Natural killer cell (primary cell): ENCODE measurements at regions not wholly inside any gene's neighbourhood (a gene's known extent, or its start where the extent isn't known, plus 50 kb on each side); places are given as distances from the start of the nearest gene placed in this dataset.

ENCODE experiments used
- ATAC-seq, 3 donors: fragments of 150-1000 bp in 2 of 3; fragments of 200-7000 bp in 1 of 3; cut with Tn5 transposase; 1 replicate in 1 of 3; 2 replicates in 2 of 3; pipeline ENCODE4 v1.10.0; 2021; ENCODE audit warnings: mild to moderate bottlenecking in 2 of 3, moderate library complexity in 2 of 3
- DNase-seq, 2 donors: peaks; one replicate each; pipeline versions ENCODE4 v3.0.0 to v3.0.0-alpha.2; 2013 to 2021; ENCODE audit warnings: mixed read lengths in 1 of 2
- H3K27ac ChIP-seq: one replicate; pipeline ENCODE4 v1.5.1; 2013; ENCODE audit warnings: mild to moderate bottlenecking, low read length
- H3K27me3 ChIP-seq: one replicate; pipeline ENCODE4 v1.6.1; 2013; ENCODE audit warnings: low read length; ENCODE audit not compliant: control insufficient read depth, insufficient read depth
- H3K36me3 ChIP-seq: one replicate; pipeline ENCODE4 v1.6.1; 2013; ENCODE audit warnings: low read length; ENCODE audit not compliant: control insufficient read depth, insufficient read depth
- H3K4me1 ChIP-seq: one replicate; pipeline ENCODE4 v1.6.1; 2013; ENCODE audit warnings: low read length; ENCODE audit not compliant: control insufficient read depth, insufficient read depth
- H3K4me3 ChIP-seq: one replicate; pipeline ENCODE4 v1.5.1; 2013; ENCODE audit warnings: low read length
- H3K9me3 ChIP-seq: one replicate; pipeline ENCODE4 v1.6.1; 2013; ENCODE audit warnings: low read length; ENCODE audit not compliant: control insufficient read depth, insufficient read depth
- H3K27ac Mint-ChIP-seq, 2 donors: one replicate each; pipeline ENCODE4 v1.8.0; 2022; ENCODE audit warnings: mild to moderate bottlenecking in 2 of 2, mixed read lengths in 2 of 2, moderate library complexity in 1 of 2
- H3K27me3 Mint-ChIP-seq, 2 donors: one replicate each; pipeline ENCODE4 v1.8.0; 2022; ENCODE audit warnings: low read depth in 2 of 2, mixed read lengths in 2 of 2
- H3K36me3 Mint-ChIP-seq: one replicate; pipeline ENCODE4 v1.8.0; 2022; ENCODE audit warnings: mixed read lengths
- H3K4me1 Mint-ChIP-seq, 2 donors: one replicate each; pipeline ENCODE4 v1.8.0; 2022; ENCODE audit warnings: mixed read lengths in 2 of 2
- H3K4me3 Mint-ChIP-seq: one replicate; pipeline ENCODE4 v1.8.0; 2022; ENCODE audit warnings: mild to moderate bottlenecking, moderate library complexity, mixed read lengths
- H3K9me3 Mint-ChIP-seq, 2 donors: one replicate each; pipeline ENCODE4 v1.8.0; 2022; ENCODE audit warnings: mixed read lengths in 2 of 2
- WGBS: methylation state at CpG from one replicate; pipeline ENCODE4 v1.1.7; 2013; ENCODE audit warnings: missing lambda C conversion rate; ENCODE audit not compliant: insufficient coverage; 5-methylcytosine and 5-hydroxymethylcytosine counted together
- intact Hi-C: fragments of 100-400 bp; cut with micrococcal nuclease; formaldehyde crosslinking; loops from one replicate; pipeline ENCODE4 v1.14.2; 2022
- TF ChIP-seq, protein P1 (sequence below): fragments of 200-600 bp; IDR thresholded peaks from one replicate; pipeline ENCODE4 v1.8.0; 2022; ENCODE audit warnings: antibody characterized with exemption

DNA sequence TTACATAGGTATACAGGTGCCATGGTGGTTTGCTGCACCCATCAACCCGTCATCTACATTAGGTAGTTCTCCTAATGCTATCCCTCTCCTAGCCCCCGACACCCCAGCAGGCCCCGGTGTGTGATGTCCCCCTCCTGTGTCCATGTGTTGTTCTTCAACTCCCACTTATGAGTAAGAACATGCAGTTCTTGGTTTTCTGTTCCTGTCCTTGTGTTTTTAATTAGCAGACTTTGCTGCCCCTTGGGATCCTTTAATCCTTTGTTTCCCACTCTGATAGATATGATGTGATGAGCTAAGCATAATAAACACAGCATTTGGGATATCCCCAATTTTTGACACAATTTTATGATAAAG is 71.1 kb upstream of the PALS2 start:
- WGBS: 95% methylated on average over 3 of the region's 3 CpGs
- no peak overlapping the region for H3K4me3 Mint-ChIP-seq
- H3K9me3 ChIP-seq: no peaks in the 10 kb centered on the region
- no peak overlapping the region for H3K4me3 ChIP-seq
- no peaks in the 10 kb centered on the region for H3K27me3 ChIP-seq
- peaks cover 7 to 8% of the 10 kb centered on the region in 2 donors for H3K27me3 Mint-ChIP-seq
- ATAC-seq (no peak), DNase-seq (no peak)
- H3K36me3 Mint-ChIP-seq: no peaks in the 10 kb centered on the region
- TF ChIP-seq, protein P1, sequence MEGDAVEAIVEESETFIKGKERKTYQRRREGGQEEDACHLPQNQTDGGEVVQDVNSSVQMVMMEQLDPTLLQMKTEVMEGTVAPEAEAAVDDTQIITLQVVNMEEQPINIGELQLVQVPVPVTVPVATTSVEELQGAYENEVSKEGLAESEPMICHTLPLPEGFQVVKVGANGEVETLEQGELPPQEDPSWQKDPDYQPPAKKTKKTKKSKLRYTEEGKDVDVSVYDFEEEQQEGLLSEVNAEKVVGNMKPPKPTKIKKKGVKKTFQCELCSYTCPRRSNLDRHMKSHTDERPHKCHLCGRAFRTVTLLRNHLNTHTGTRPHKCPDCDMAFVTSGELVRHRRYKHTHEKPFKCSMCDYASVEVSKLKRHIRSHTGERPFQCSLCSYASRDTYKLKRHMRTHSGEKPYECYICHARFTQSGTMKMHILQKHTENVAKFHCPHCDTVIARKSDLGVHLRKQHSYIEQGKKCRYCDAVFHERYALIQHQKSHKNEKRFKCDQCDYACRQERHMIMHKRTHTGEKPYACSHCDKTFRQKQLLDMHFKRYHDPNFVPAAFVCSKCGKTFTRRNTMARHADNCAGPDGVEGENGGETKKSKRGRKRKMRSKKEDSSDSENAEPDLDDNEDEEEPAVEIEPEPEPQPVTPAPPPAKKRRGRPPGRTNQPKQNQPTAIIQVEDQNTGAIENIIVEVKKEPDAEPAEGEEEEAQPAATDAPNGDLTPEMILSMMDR: no peak
- intact Hi-C loops: no loop called here
- no peak overlapping the region for H3K27ac Mint-ChIP-seq
- H3K27ac ChIP-seq: no peak overlapping the region
- no peaks in the 10 kb centered on the region for H3K9me3 Mint-ChIP-seq
- H3K4me1 ChIP-seq: no peaks in the 10 kb centered on the region
- no peaks in the 10 kb centered on the region for H3K36me3 ChIP-seq
- no peaks in the 10 kb centered on the region for H3K4me1 Mint-ChIP-seq

DNA sequence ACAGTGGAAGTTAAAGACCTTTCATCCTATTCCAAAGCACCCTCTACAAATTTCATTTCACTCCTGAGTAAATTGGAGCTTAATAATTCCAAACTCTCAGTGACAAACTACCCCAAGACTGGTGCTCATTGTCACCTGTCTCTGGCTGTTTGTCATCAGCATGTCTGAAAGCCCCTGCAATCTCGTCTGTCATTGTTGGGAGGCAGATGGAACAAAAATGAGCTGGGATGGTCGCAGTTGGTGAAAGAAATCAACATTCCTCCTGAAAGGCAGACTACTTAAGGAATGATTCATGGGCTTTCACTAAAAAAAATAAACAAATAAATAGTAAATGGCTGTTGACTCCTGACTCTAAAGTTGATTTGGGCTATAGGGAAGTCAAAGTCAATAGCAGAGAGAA is 69.7 kb upstream of the PALS2 start:
- H3K36me3 Mint-ChIP-seq: no peaks in the 10 kb centered on the region
- Histone ChIP-seq H3K4me3 (no peak overlapping the region), H3K4me1 (no peaks in the 10 kb centered on the region), H3K36me3 (no peaks in the 10 kb centered on the region), H3K27ac (no peak overlapping the region), H3K27me3 (no peaks in the 10 kb centered on the region), H3K9me3 (no peaks in the 10 kb centered on the region)
- H3K27me3 Mint-ChIP-seq: peaks cover 7 to 8% of the 10 kb centered on the region in 2 donors
- intact Hi-C loops: no loop called here
- no peak for ATAC-seq
- WGBS: 78% methylated on average over 2 of the region's 2 CpGs
- H3K4me3 Mint-ChIP-seq: no peak overlapping the region
- H3K27ac Mint-ChIP-seq: no peak overlapping the region
- H3K4me1 Mint-ChIP-seq: no peaks in the 10 kb centered on the region
- TF ChIP-seq, protein P1: no peak
- H3K9me3 Mint-ChIP-seq: no peaks in the 10 kb centered on the region
- DNase-seq: no peak

DNA sequence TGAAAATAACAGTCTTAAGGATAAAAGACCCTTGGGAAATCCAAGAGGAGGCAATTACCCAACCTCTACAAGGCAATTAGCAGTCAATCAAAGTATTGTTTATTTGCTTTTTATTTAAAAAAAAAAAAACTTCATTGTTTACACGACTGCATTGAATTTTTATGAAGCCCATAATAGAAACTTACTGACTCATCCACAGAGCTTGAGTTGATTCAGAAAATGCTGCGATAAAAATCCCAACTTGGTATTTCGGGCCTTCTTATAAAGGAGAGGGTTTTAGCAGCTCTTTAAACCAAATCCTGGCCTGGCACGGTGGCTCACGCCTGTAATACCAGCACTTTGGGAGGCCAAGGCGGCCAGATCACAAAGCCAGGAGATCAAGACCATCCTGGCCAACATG is 69.2 kb upstream of the PALS2 start:
- DNase-seq (no peak), ATAC-seq (no peak)
- 76% methylated on average over 6 of the region's 6 CpGs for WGBS
- Mint-ChIP-seq H3K27me3 (peaks cover 7 to 8% of the 10 kb centered on the region in 2 donors), H3K9me3 (no peaks in the 10 kb centered on the region), H3K27ac (no peak overlapping the region), H3K4me3 (no peak overlapping the region), H3K36me3 (no peaks in the 10 kb centered on the region), H3K4me1 (no peaks in the 10 kb centered on the region)
- intact Hi-C loops: no loop called here
- TF ChIP-seq, protein P1: no peak
- Histone ChIP-seq H3K9me3 (no peaks in the 10 kb centered on the region), H3K4me3 (no peak overlapping the region), H3K36me3 (no peaks in the 10 kb centered on the region), H3K27me3 (no peaks in the 10 kb centered on the region), H3K27ac (no peak overlapping the region), H3K4me1 (no peaks in the 10 kb centered on the region)

DNA sequence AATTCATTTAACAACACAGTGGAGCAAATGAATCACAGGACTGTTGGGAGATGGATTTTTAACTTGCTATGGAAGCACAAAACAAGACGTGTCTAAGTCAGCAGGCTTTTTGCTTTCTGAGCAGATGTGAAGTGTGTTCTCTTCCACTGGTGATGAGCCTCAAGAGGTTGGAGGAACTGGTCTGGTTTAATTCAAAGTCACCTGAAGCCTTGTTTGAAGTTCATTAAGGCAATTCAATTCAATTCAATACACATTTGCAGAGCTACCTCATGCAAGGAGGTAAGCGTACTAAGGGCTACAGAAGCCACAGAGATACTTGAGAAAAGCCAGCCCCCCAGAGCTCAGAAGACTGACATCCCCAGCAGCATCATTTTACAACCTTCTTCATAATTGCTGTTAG is 68.4 kb upstream of the PALS2 start:
- H3K27ac Mint-ChIP-seq: no peak overlapping the region
- no peaks in the 10 kb centered on the region for H3K36me3 Mint-ChIP-seq

More for the DNA sequence above, 68.4 kb upstream of the PALS2 start:
- H3K9me3 Mint-ChIP-seq: no peaks in the 10 kb centered on the region
- H3K9me3 ChIP-seq: no peaks in the 10 kb centered on the region
- no peaks in the 10 kb centered on the region for H3K27me3 ChIP-seq
- peaks cover 3 to 8% of the 10 kb centered on the region in 2 donors for H3K27me3 Mint-ChIP-seq
- TF ChIP-seq, protein P1: no peak
- no peak overlapping the region for H3K4me3 ChIP-seq
- H3K4me1 Mint-ChIP-seq: no peaks in the 10 kb centered on the region
- 91% methylated on average over 2 of the region's 2 CpGs for WGBS
- H3K36me3 ChIP-seq: no peaks in the 10 kb centered on the region
- H3K4me1 ChIP-seq: no peaks in the 10 kb centered on the region
- ATAC-seq (no peak), DNase-seq (no peak)
- intact Hi-C loops: no loop called here
- H3K4me3 Mint-ChIP-seq: no peak overlapping the region
- H3K27ac ChIP-seq: no peak overlapping the region
